ENCODE measurements at regions not wholly inside any gene's neighbourhood (a gene's known extent, or its start where the extent isn't known, plus 50 kb on each side); places are given as distances from the start of the nearest gene placed in this dataset.
"Not testable (repeated sequence)": the region's sequence is repeated elsewhere in the genome, so short reads cannot be mapped to it uniquely, and the experiment has no call there.

DNA sequence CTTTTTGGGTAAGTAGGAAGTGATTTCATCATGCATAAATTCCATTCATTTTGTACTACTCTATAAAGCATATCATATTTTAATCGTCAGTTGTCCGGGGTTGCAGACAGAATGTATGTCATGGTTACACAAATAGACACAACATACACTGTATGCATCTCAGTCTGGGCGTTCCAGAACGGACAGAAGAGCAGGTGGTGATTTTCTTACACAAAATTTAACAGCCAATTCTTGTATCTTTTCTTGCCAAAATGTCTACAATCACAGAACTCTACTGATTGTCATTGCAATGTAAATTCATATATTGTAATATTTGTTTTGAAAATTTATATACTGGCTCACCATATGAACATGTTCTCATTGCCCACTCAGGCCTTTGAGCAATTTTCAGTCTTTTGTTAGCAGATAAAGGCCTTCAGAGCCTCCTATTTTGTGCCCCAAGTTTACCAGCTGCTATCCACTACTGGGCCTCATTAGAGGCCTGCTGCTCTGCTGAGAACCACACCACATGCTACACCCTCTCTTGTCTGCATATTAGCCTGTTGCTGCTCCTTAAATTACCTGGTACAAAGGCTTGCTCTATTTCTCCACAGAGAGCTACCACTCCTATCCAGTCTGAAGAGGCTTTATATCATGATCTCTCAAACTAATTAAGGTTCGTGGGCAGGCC lies 61.5 kb downstream of the PRDM13 start:
- no peak for DNase-seq
- intact Hi-C loops (cut with DNase I): no loop called here

DNA sequence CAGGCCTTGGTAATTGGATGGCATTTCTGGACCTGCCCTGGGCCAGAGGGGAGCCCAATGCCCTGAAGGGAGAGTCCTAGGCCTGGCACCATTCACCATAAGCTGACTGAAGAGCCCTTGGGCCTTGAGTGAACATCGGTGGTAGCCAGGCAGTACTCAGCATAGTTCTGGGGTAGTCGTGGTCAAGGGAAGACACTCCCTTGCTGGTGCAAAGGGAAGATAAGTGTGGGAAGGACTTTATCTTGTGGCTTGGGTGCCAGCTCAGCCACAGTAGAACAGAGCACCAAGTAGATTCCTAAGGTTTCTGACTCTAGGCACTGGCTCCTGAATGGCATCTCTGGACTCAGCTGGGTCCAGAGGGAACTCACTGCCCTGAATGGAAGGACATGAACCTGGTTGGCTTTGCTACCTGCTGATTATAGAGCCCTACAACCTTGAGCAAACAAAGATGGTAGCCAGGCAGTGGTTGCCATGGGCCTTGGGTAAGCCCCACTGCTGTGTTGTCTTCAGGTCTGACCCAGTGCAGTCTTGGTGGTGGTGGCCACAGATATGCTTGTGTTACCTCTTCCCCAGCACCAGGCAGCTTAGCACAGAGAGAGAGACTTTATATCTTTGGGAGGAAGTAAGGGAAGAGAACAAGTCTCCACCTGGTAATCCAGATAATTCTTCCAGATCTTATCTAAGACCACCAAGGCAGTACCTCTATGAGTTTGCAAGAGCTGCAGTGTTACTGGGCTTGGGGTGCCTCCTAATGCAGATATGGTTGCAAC lies 83.5 kb downstream of the PRDM13 start:
- intact Hi-C loops (cut with DNase I): no loop called here

DNA sequence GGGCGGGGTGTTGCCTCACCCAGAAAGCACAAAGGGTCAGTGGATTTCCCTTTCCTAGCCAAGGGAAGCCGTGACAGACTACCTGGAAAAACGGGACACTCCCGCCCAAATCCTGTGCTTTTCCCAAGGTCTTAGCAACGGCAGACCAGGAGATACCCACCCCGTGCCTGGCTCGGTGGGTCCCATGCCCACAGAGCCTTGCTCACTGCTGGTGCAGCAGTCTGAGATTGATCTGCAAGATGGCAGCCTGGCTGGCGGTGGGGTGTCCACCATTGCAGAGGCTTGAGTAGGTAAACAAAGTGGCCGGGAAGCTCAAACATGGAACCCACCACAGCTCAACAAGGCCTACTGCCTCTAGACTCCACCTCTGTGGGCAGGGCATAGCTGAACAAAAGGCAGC lies 95.7 kb downstream of the PRDM13 start:
- peak in 2 of 10 donors; percentile 56 to 79 for DNase-seq
- intact Hi-C loops (cut with DNase I): not testable (repeated sequence)

More for the DNA sequence above, 83.5 kb downstream of the PRDM13 start:
- no peak for DNase-seq

DNA sequence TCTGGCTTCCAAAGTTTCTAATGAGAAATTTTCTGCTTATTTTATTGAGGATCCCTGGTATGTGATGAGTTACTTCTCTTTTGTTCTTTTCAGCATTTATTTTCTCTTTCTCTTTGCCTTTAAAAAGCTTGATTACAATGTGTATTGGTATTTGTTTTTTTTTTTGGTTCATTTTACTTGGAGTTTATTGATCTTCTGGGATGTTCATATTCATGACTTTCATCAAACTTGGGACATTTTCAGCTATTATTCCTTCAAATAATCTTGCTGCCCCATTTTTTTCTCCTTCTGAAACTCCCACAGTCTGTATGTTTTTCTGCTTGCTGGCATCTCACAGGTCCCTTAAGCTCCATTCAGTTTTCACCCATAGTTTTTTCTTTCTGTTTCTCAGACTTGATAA lies 102.4 kb downstream of the PRDM13 start:
- intact Hi-C loops (cut with DNase I): no loop called here
- no peak for DNase-seq

DNA sequence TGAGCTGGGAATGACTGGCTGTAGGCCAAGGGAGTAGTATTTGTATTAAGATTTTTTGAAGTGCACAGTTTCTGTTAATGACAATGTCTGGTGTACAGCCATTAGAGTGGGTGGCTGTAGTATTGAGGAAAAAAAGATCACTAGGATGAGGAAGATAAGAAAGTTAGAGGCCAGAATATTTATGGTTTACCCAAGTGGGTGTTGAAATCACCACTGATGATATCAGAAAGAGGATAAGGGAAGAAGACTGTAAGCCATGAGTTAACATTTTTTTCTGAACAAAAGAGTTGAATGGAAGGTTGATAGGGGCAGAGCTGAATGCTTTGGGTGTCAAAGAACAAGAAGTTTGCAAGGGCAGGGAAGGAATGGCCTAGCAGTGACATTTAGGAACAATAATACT lies 104.7 kb downstream of the PRDM13 start:
- intact Hi-C loops (cut with DNase I): no loop called here

DNA sequence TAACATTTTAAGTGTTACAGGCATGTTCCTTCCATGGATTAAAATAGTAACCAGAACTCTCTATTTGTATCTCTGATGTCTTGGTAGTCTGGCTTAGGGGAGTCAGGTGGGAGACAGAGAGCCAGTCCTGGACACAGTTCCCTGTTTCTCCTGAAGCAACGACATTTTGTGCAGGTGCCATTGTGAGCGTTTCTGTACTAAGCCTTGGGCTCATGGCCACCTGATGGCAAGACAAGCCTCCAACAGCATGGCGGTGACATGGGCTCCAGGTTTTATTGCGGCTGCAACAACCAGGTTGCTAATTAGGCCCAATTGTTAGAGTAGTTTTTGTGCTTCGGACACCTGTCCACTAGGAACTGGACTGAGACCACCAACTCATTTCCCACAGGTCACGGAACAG lies 105.3 kb downstream of the PRDM13 start:
- DNase-seq: peak in 1 of 10 donors; percentile 79
- intact Hi-C loops (cut with DNase I): no loop called here

More for the DNA sequence above, 104.7 kb downstream of the PRDM13 start:
- no peak for DNase-seq

DNA sequence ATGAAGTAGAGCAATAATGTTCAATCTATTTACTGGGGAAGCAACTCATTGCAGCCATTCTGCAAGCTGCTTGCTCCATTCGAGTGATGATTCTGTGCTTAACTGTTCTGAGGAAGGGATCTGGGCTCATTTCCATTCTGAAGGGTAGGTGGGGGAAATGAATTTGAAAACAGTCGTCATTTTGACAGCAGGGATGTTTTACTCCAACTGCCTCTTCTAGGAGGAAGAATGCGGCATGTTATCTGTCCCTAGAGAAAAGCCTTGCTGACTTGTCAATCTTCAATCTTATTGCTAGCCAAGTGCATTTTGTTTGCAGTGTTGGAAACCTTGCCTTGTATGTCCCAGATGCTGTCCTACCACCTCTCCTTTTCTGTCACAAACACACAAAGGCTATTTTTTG lies 105.9 kb downstream of the PRDM13 start:
- intact Hi-C loops (cut with DNase I): no loop called here
- no peak for DNase-seq

DNA sequence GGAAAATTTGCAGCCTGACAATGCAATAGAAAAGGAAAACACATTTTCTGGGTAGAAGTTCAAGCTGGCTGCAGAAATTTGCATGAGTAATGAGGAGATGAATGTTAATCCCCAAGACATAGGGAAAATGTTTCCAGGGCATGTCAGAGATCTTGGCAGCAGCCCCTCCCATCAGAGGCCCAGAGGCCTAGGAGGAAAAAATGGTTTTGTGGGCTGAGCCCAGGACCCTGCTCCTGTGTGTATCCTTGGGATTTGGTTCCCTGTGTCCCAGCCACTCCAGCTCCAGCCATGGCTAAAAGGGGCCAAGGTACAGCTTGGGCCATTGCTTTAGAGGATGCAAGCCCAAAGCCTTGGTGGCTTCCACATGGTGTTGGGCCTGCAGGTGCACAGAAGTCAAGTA lies 115.4 kb downstream of the PRDM13 start:
- intact Hi-C loops (cut with DNase I): not testable (repeated sequence)

DNA sequence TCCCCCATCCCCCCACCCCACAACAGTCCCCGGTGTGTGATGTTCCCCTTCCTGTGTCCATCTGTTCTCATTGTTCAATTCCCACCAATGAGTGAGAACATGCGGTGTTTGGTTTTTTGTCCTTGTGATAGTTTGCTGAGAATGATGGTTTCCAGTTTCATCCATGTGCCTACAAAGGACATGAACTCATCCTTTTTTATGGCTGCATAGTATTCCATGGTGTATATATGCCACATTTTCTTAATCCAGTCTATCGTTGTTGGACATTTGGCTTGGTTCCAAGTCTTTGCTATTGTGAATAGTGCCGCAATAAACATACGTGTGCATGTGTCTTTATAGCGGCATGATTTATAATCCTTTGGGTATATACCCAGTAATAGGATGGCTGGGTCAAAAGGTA lies 123.6 kb downstream of the PRDM13 start:
- intact Hi-C loops (cut with DNase I); DNase-seq: not testable (repeated sequence)

More for the DNA sequence above, 115.4 kb downstream of the PRDM13 start:
- DNase-seq: not testable (repeated sequence)

DNA sequence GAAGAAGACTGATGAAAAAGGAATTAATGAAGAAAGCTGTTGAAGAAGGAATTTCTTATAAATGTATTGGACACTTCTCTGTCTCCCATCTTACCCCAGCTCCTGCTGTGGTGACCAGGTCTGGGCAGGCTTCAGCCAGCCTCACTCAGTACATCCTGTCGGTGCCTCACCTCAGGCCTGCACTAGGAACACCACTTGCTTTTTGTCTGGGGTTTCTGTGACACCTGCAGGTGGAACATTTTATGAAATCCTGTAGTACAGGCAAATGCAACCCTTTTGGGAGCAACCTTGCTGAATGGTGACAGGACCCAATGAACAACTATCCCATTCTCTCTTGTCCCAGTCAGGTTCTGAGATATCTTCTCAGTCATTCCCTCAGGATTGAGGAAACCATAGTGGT lies 129.7 kb downstream of the PRDM13 start:
- intact Hi-C loops (cut with DNase I): no loop called here
- no peak for DNase-seq

DNA sequence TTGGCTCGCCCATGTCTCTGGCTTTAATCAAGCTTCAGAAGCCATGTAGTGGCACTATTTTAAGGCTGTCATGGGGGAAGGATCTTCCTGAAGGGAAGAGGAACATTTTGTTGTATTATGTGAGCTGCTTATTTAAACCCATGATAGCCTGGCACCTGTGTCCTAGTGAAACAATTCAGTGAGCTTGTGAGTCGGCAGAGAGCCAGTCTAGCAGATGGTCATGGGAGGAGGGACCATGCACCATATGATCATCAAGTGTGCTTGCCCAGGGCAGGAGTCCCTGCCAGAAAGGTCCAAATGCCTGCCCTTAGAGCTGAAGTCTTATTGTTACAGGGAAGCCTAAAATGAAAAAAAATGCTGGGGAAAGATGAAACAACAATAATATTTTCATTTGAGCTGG lies 132.9 kb downstream of the PRDM13 start:
- intact Hi-C loops (cut with DNase I): no loop called here
- DNase-seq: no peak

DNA sequence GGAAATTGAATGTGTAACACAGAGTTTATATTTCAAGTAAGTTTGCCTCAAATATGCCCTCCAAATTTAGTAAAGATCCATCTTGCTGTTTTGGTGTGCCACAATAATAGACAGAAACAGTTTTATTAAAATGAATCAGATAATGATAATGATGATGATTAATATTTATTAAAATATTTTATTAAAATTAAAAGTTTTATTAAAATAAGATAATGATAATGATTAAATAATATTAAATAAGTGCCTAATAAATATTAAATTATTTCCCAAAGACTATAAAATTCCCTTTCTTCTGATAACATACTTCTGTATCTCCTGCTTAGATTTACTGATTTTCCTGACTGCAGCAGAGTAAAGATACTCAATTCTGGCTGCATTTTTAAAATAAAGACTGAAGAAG lies 134.5 kb downstream of the PRDM13 start:
- DNase-seq: no peak
- intact Hi-C loops (cut with DNase I): loop anchor here (10.0 kb wide), 1 partner anchor 156 kb away; no protein-coding TSS in a partner anchor

DNA sequence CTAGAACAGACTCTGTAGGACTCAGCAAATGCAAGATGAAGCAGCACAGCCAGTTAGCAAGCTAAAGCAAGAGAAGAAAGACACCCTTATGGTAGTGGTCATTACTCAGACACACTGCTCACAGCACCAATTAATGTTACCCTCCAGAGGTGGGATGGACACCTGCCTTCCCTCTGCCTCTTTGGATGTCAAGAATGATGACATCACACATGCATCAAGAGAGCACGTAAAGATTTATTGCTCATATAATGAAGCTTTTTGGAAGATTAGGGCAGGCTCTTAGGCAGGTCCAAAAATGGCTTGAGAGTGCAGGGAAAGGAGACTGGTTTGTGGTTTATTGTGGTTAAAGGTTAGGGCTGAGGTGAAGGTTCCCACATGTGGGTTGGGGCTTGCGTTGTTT lies 137.0 kb downstream of the PRDM13 start:
- intact Hi-C loops (cut with DNase I): loop anchor here (10.0 kb wide), 1 partner anchor 159 kb away; no protein-coding TSS in a partner anchor
- no peak for DNase-seq

DNA sequence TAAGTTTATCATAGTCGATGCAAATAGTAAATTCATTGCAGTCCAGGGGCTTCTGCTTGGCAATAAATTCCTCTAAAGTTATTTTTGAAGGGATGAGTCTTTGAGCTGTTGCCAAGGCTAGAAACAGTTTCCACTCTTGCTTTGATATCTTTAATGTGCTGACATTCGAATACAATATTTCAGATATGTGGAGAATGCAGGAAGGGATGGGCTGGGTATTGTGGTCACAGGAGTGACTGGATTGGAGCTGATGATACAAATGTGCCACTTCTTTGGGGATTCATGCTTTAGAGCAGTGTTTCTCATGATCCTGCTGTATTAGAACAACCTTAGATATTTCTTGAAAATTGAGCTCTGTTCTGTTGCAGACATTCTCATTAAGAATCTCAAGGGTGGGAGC lies 139.0 kb downstream of the PRDM13 start:
- intact Hi-C loops (cut with DNase I): loop anchor here (1.0 to 10.0 kb wide), 2 partner anchors 161 to 277 kb away; no protein-coding TSS in a partner anchor

DNA sequence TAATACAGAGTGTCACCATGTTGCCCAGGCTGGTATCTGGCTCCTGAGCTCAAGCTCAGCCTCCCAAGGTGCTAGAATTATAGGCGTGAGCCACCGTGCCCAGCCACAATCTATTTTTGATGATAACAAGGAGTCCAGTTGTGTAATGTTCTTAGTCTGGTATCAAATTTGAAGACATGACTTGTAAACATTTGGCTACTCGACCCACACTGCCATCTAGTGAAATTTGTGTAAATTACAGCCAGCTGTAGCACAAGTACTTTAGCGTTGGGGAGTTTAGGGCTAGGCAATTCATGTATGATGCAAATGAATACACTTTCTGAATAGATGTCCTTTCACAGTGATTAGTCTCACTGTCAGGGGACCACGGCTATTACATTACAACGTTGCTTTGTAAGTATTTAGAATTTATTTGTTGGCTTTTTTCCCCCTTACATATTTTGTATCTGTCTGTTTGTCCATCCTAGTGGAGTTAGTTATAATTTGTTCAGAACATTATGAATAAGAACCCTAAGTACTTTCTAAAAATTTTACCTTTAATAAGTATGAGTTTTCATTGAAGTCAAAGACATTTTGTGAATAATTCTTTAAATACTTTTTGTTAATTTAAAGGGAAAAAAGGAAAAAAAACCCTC lies 139.7 kb downstream of the PRDM13 start:
- DNase-seq: peak in 4 of 10 donors; percentile 46 to 52 (median 50)
- intact Hi-C loops (cut with DNase I): loop anchor here (1.0 to 10.0 kb wide), 2 partner anchors 162 to 278 kb away; no protein-coding TSS in a partner anchor

More for the DNA sequence above, 139.0 kb downstream of the PRDM13 start:
- DNase-seq: no peak

DNA sequence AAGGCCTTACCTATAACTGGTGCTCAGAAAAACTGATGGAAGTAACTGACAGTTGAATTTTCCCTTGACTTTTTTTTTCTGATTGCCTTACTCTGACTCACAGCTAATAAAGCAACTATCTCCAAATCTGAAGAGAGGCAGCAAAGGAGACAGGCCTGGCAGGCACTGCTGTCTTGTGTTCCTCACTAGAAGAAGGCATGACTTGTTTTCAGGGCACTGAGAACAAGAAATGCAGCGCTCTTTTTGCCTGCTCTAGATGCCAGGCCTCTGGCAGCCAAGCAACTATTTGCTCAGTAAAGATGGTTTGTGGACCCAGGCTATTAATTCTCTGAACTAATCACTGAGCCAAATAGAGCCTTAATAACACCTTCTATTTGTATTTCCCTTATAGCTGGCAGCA lies 155.1 kb downstream of the PRDM13 start:
- intact Hi-C loops (cut with DNase I): no loop called here
- peak in 1 of 10 donors; percentile 60 for DNase-seq

DNA sequence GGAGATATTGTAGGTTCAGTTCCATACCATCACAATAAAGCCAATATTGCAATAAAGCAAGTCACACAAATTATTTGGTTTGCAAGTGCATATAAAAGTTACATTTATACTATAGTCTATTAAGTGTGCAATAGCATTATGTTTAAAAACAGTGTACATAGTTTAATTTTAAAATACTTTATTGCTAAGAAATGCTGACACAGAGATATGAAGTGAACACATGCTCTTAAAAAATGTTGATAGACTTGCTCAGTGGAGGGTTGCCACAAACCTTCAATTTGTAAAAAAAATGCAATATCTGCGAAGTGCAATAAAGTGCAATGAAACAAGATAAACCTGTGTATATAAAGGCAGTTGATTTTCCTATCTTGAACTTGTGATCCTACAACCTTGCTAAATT lies 161.5 kb downstream of the PRDM13 start:
- intact Hi-C loops (cut with DNase I): no loop called here
- no peak for DNase-seq

DNA sequence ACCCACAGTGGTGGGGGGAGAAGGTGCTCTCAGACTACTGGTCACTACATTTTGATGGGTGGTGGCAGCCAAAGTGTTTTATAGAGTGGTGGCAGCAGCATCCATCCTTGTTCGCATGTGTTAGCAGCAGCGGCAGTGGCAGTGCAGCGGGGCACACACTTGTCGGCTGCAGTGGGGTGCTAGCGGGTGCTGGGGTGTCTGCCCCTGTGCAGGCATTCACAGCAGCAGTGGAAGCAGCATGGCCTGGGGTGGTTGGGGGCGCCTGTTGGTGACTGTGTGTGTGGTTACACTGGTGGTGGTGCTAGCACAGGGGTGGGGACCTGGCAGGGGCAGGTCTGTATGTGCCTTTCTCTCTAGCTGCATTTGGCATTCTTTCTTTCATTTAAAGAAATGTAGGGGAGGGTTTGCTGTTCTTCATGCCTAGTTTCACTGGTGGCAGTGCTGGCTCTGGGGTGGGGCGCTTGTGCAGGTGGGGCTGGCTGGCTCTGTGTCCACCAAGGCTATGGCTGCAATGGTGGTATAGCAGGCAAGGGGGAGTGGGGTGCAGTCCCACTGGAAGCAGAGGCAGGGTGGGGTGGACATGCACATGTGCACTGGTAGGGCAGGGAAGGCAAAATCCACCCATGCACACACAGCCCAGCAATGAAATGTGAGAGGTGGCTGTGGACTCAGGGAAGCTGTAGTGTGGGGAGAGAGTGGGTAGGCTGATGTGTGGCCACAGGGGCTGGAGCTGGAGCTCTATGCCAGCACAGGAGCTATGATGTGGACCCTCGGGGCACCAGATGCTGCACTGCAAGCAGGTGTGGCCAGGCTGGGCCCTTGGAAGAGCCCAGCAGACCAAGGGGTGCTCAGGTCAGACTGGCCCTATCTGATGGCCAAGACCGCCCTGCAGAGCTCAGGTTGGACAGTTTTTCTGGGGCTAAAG lies 173.3 kb downstream of the PRDM13 start:
- DNase-seq: peak in 3 of 10 donors; percentile 43 to 62 (median 55)
- intact Hi-C loops (cut with DNase I): no loop called here

DNA sequence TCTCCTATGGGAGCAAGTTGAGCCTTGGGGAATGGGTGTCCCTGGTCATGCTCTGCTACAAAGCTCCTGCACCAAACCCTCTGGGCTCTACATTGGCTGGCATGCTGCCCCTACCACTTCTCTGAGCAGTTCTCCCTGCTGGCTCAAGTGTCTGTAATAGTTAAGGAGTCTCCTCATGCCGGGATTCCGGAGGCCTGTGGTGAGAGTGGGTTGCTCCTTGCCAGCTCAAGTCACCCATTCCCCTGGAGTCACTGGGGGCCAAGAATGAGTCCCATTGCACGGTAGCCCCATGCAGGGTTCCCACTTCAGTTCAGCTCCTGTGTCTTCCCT lies 173.9 kb downstream of the PRDM13 start:
- DNase-seq: peak in 2 of 10 donors; percentile 31 to 74
- intact Hi-C loops (cut with DNase I): no loop called here

DNA sequence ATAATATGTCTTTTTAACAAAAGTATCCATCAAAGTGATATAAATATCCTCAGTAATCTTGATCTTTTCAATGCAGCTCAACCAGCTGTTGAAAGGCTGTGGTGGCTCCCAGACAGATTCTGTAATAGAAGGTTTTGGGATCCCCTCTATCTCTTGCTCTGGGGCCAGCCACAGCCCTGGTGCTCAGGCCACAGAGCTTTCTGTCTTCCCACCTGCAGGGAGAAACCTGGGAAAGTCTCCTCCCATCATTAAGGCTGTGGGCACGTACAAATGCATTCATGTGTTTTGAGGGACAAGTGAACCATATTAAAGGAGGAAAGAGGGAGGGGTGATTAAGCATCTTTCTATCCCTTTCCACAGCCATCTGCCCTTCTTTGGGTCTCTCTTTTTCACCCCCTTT lies 183.1 kb downstream of the PRDM13 start:
- peak in 1 of 10 donors; percentile 41 for DNase-seq
- intact Hi-C loops (cut with DNase I): no loop called here

All from posterior cingulate gyrus (tissue), 11 donors.